ENCODE measurements at regions not wholly inside any gene's neighbourhood (a gene's known extent, or its start where the extent isn't known, plus 50 kb on each side); places are given as distances from the start of the nearest gene placed in this dataset.
"Not testable (repeated sequence)": the region's sequence is repeated elsewhere in the genome, so short reads cannot be mapped to it uniquely, and the experiment has no call there.

- DNase-seq (ENCODE audit: low read depth in 2 of 2), result no peak
Measured at GRCh38 chr5:94027145-94027544, 285.7 kb upstream of the POU5F2 start.

- no peak for DNase-seq (ENCODE audit: low read depth in 2 of 2)
Measured at GRCh38 chr5:94025788-94026473, 284.5 kb upstream of the POU5F2 start.

- no peak for DNase-seq (ENCODE audit: low read depth in 2 of 2)
Measured at GRCh38 chr5:94024620-94025019, 283.2 kb upstream of the POU5F2 start.

- no peak for DNase-seq (ENCODE audit: low read depth in 2 of 2)
Measured at GRCh38 chr5:94024101-94024500, 282.7 kb upstream of the POU5F2 start.

DNA sequence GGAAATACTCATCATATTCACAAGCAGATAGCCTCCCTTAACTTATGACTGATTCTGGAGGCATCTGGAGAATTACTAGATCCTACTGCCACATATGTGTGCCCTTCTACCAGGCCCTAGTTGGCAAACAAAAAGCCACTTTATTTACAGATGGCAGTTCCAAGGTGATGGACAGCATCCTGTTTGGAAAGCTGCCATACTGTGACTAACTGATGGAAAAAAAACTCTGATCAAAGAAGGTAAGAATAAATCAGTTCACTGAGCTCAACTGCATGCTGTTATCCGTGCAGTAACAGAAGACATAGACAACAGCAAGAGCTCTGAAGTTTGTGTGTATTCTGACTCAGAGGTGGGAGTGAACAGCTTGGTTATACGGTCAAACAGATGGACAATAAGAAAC, 279.8 kb upstream of the POU5F2 start:
- peak; percentile 57 to 86 for DNase-seq (ENCODE audit: low read depth in 2 of 2)

- DNase-seq (ENCODE audit: low read depth in 2 of 2), result no peak
Measured at GRCh38 chr5:94017579-94017978, 276.2 kb upstream of the POU5F2 start.

DNA sequence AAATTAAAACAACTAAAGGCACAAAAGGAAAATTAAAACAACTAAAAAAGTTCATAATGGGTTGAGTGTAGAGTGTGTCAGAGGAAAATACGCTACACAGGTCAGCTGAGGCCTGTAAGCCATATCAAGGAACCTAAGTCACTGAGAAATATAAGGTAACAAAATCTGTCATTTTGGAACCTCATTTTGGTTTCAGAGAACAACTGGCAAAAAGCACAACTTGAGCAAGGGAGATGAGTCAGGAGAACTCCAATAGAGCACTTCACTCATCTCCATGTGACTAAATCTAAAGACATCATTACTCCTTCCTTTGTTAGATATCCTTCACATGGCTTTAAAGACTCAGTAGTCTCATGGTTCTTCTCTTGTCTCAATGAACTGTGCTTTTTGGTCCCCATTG, 269.4 kb upstream of the POU5F2 start:
- no peak for DNase-seq (ENCODE audit: low read depth in 2 of 2)

- no peak for DNase-seq (ENCODE audit: low read depth in 2 of 2)
Measured at GRCh38 chr5:94009161-94009560, 267.8 kb upstream of the POU5F2 start.

- DNase-seq (ENCODE audit: low read depth in 2 of 2), result no peak
Measured at GRCh38 chr5:93998951-93999455, 257.6 kb upstream of the POU5F2 start.

GRCh38 chr5:93997562-93997961, 256.2 kb upstream of the POU5F2 start:
- DNase-seq (ENCODE audit: low read depth in 2 of 2), result no peak

GRCh38 chr5:93995126-93995621, 253.8 kb upstream of the POU5F2 start:
- DNase-seq (ENCODE audit: low read depth in 2 of 2), result no peak

- no peak for DNase-seq (ENCODE audit: low read depth in 2 of 2)
Measured at GRCh38 chr5:93993161-93993560, 251.8 kb upstream of the POU5F2 start.

DNA sequence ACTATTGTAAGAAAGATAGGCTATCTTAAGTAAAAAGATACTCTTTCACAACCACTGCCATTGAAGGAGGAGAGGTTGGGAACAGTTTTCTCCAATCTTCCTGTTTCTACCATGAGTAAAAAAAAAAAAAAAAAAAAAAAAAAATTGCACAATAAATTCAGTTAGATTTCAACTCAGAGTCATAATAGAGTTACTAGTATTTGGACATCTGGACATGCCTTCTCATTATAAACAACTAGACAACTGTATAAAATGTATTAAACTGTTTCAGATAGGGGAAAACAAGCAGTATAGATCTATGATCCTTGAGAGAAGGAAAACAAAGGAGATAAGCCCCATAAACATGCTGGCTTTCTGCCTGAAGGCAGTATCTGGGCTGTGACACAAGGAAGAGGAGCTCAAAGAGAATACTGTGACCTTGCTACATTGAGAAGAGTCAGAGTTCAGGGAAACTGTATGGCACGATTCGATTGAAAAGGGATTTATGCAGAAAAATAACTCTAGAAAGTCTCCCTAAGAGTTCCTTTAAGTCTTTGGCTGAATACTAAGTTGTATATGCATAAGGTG, 249.2 kb upstream of the POU5F2 start:
- DNase-seq (ENCODE audit: low read depth in 2 of 2), result peak in 1 of 2 donors; percentile 1

GRCh38 chr5:93985940-93986570, 244.7 kb upstream of the POU5F2 start:
- not testable (repeated sequence) for DNase-seq (ENCODE audit: low read depth in 2 of 2)

- no peak for DNase-seq (ENCODE audit: low read depth in 2 of 2)
Measured at GRCh38 chr5:93978222-93978621, 236.8 kb upstream of the POU5F2 start.

- DNase-seq (ENCODE audit: low read depth in 2 of 2), result peak in 1 of 2 donors; percentile 21
Measured at GRCh38 chr5:93967923-93968322, 226.5 kb upstream of the POU5F2 start.

GRCh38 chr5:93964421-93964820, 223.0 kb upstream of the POU5F2 start:
- DNase-seq (ENCODE audit: low read depth in 2 of 2), result no peak

GRCh38 chr5:93960042-93960441, 218.6 kb upstream of the POU5F2 start:
- DNase-seq (ENCODE audit: low read depth in 2 of 2), result no peak

DNA sequence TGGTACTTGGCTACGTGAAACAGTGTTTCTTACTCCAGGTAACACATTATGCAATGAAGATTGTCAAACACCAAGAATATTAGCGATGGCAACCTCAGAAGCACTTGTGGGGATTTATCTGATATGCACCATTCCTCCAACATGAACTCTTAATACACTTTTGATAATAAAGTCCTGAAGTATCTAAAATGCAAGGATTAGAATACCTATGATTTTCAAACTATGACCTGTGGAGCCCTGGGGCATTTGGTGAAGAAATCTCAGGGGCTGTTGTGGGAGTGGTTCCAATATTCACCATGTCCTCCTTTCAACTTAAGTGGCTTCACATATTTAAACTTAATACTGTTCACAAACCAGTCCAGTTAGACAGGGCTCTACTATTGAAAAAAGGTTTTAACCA, 214.6 kb upstream of the POU5F2 start:
- DNase-seq (ENCODE audit: low read depth in 2 of 2), result no peak

DNA sequence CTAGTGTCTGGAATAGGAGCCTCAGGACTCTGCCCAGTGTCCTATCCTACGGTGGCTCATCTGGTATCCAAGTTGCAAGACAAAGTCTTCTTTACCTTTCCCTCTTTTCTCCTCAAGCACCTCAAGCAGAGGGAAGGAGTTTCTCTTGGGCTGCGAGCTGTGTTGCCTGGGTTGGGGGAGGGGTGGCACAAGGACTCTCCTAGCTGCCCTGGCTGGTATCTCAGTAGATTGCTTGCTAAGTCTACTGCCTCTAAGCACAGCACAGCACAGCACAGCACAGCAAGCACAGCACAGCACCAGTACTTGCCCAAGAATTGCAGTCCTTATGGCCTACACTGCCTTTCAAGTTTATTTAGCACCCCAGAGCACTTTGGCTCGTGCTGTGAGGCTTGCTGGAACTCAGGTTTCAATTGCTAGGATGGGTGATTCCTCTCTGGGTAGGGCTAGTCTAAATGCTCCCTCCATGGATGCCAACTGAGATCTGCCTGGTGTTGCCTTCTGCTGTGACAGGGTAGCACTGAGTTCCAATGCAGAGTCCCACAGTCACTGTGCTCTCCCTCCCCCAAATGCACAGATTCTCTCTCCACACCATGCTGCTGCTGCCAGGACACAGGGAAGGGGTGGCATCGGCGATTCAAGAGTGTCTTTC, 213.1 kb upstream of the POU5F2 start:
- no peak for DNase-seq (ENCODE audit: low read depth in 2 of 2)

DNA sequence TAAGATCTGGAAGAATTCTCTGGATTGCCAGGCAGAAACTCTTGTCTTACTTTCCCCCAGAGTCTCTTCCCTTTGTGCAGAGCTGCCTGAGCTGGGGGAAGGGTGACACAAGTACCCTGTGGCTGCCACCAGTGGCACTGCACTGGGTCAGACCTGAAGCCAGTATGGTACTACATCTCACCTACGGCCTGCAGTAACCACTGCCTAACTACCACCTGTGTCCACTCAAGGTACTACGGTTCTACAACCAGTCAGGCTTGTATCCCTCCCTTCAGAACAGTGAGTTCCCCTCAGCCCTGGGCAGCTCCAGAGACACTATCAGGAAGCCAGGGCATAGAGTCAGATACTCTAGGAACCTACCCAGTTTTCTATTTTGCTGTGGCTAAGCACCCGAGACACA, 212.0 kb upstream of the POU5F2 start:
- DNase-seq (ENCODE audit: low read depth in 2 of 2), result no peak

DNA sequence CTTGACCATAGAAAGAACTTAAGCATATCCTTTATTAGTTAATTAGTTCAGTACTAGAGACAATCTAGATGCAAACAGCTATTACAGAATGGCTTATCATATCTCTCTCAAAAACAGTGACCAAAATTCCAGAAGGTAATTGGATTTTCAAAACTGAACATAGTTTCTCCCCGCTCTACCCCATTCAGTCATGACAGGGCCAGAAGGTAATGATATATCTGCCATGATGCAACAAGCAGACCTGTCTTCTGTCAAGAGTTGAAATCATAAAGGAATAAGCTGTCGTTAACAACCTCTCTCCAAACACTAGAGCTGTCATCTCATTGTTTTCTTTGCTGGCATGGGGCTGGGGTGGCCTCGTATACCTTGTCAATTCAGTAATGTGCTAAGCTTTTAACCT, 200.5 kb upstream of the POU5F2 start:
- no peak for DNase-seq (ENCODE audit: low read depth in 2 of 2)

All from dermis microvascular lymphatic vessel endothelial cell (primary cell).